IPS-20b (cell line): ENCODE measurements at regions not wholly inside any gene's neighbourhood (a gene's known extent, or its start where the extent isn't known, plus 50 kb on each side); places are given as distances from the start of the nearest gene placed in this dataset.

Source experiments
- H3K27ac ChIP-seq: one replicate; pipeline ENCODE4 v1.5.1; 2013; ENCODE audit warnings: low read length
- H3K27me3 ChIP-seq: 2 replicates; pipeline ENCODE4 v1.6.1; 2013; ENCODE audit warnings: mild to moderate bottlenecking, low read length, inconsistent platforms; ENCODE audit not compliant: insufficient read depth
- H3K36me3 ChIP-seq: 2 replicates; pipeline ENCODE4 v1.6.1; 2013; ENCODE audit warnings: low read depth, mild to moderate bottlenecking, inconsistent platforms, low read length, moderate library complexity; ENCODE audit not compliant: insufficient read depth
- H3K4me1 ChIP-seq: 2 replicates; pipeline ENCODE4 v1.6.1; 2013; ENCODE audit warnings: mild to moderate bottlenecking, control low read depth, inconsistent platforms, low read length, moderate library complexity; ENCODE audit not compliant: insufficient read depth
- H3K4me3 ChIP-seq: 2 replicates; pipeline ENCODE4 v1.5.1; 2013; ENCODE audit warnings: mild to moderate bottlenecking, low read length, inconsistent platforms
- H3K9ac ChIP-seq: 2 replicates; pipeline ENCODE4 v1.6.1; 2013; ENCODE audit warnings: low read depth, mild to moderate bottlenecking, inconsistent platforms, low read length, moderate library complexity
- H3K9me3 ChIP-seq: 2 replicates; pipeline ENCODE4 v1.6.1; 2013; ENCODE audit warnings: mild to moderate bottlenecking, low read depth, low read length, inconsistent platforms; ENCODE audit not compliant: insufficient read depth

GRCh38 chr1:104932949-104933679 lies 1183.4 kb downstream of the AMY1C start:
- Histone ChIP-seq H3K9me3 (no peaks in the 10 kb centered on the region), H3K4me1 (no peaks in the 10 kb centered on the region), H3K27ac (no peak overlapping the region), H3K9ac (no peak overlapping the region), H3K4me3 (no peak overlapping the region), H3K36me3 (no peaks in the 10 kb centered on the region), H3K27me3 (no peaks in the 10 kb centered on the region)

- H3K4me3 ChIP-seq, result no peak overlapping the region
- H3K27ac ChIP-seq, result no peak overlapping the region
- H3K9ac ChIP-seq, result no peak overlapping the region
- H3K4me1 ChIP-seq, result no peaks in the 10 kb centered on the region
- H3K9me3 ChIP-seq, result no peaks in the 10 kb centered on the region
- no peaks in the 10 kb centered on the region for H3K27me3 ChIP-seq
- H3K36me3 ChIP-seq, result no peaks in the 10 kb centered on the region
These were observed 1184.1 kb downstream of the AMY1C start for GRCh38 chr1:104933846-104934245.

- peaks cover 6% of the 10 kb centered on the region; the same call in 1 of the 2 replicates for H3K9me3 ChIP-seq
These were observed 1195.7 kb downstream of the AMY1C start for GRCh38 chr1:104945406-104945805.

DNA sequence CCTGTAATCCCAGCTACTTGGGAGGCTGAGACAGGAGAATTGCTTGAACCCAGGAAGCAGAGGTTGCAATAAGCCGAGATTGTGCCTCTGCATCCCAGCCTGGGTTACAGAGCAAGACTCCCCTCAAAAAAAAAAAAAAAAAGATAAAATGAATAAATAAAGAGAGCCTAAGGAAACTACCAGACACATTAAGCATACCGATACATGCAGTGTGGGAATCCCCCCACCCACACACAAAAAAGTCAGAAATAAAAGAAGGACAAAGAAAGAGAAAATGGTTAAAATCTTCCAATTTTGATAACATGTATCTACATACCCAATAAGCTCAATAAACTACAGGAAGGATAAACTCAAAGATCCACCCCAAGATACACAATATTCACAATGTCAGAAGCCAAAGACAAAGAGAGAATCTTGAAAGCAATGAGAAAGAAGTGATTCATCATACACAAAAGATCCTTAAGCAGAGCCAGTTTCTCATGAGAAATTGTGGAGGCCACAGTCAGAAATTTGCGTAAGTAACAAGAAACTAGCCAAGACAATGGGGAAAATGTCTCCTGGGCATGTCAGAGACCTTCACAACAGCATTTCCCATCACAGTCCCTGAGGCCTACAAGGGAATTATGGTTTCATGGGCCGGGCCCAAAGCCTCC lies 1197.0 kb downstream of the AMY1C start:
- H3K9me3 ChIP-seq, result no peaks in the 10 kb centered on the region
- H3K4me3 ChIP-seq, result no peak overlapping the region
- H3K9ac ChIP-seq, result no peak overlapping the region
- no peaks in the 10 kb centered on the region for H3K36me3 ChIP-seq
- no peak overlapping the region for H3K27ac ChIP-seq
- H3K27me3 ChIP-seq, result no peaks in the 10 kb centered on the region
- peaks cover 4% of the 10 kb centered on the region; the same call in 1 of the 2 replicates for H3K4me1 ChIP-seq

More at GRCh38 chr1:104945406-104945805, 1195.7 kb downstream of the AMY1C start:
- no peaks in the 10 kb centered on the region for H3K36me3 ChIP-seq
- no peaks in the 10 kb centered on the region for H3K27me3 ChIP-seq
- peaks cover 4% of the 10 kb centered on the region; the same call in 1 of the 2 replicates for H3K4me1 ChIP-seq
- H3K27ac ChIP-seq, result no peak overlapping the region
- H3K9ac ChIP-seq, result no peak overlapping the region
- H3K4me3 ChIP-seq, result no peak overlapping the region

DNA sequence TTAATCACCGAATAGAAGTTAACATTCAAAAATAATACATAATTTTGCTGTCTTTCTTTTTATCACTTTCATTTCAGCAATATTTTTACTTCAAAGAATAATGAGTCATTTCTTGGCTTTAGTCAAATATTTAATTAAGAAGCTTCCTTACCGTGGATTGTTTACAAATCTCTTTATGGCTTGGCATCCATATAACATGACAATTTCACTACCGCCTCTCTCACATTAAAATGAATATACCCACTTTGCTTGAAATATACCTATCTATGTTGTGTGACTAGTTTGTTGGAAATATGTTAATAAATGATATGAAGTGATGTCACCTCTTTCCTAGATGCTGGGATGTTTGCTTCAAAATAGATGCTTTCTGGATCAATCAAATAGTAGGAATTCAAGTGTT lies 1203.9 kb downstream of the AMY1C start:
- Histone ChIP-seq H3K4me3 (no peak overlapping the region), H3K27ac (no peak overlapping the region), H3K9ac (no peak overlapping the region), H3K9me3 (no peaks in the 10 kb centered on the region), H3K4me1 (no peaks in the 10 kb centered on the region), H3K27me3 (no peaks in the 10 kb centered on the region), H3K36me3 (no peaks in the 10 kb centered on the region)

- Histone ChIP-seq H3K9me3 (no peaks in the 10 kb centered on the region), H3K4me3 (no peak overlapping the region), H3K27ac (no peak overlapping the region), H3K4me1 (no peaks in the 10 kb centered on the region), H3K36me3 (no peaks in the 10 kb centered on the region), H3K9ac (no peak overlapping the region), H3K27me3 (no peaks in the 10 kb centered on the region)
These were observed 1223.8 kb downstream of the AMY1C start for GRCh38 chr1:104973516-104973915.

GRCh38 chr1:104979651-104980050 lies 1230.0 kb downstream of the AMY1C start:
- no peak overlapping the region for H3K9ac ChIP-seq
- H3K9me3 ChIP-seq, result peaks cover 2% of the 10 kb centered on the region; the same call in 1 of the 2 replicates
- no peak overlapping the region for H3K27ac ChIP-seq
- H3K4me3 ChIP-seq, result no peak overlapping the region
- H3K36me3 ChIP-seq, result no peaks in the 10 kb centered on the region
- no peaks in the 10 kb centered on the region for H3K4me1 ChIP-seq
- H3K27me3 ChIP-seq, result no peaks in the 10 kb centered on the region

GRCh38 chr1:104987210-104987609 lies 1237.5 kb downstream of the AMY1C start:
- H3K36me3 ChIP-seq, result no peaks in the 10 kb centered on the region
- no peak overlapping the region for H3K4me3 ChIP-seq
- H3K9ac ChIP-seq, result no peak overlapping the region
- H3K4me1 ChIP-seq, result no peaks in the 10 kb centered on the region
- H3K27me3 ChIP-seq, result no peaks in the 10 kb centered on the region
- peaks cover 6% of the 10 kb centered on the region; the same call in 1 of the 2 replicates for H3K9me3 ChIP-seq
- no peak overlapping the region for H3K27ac ChIP-seq

DNA sequence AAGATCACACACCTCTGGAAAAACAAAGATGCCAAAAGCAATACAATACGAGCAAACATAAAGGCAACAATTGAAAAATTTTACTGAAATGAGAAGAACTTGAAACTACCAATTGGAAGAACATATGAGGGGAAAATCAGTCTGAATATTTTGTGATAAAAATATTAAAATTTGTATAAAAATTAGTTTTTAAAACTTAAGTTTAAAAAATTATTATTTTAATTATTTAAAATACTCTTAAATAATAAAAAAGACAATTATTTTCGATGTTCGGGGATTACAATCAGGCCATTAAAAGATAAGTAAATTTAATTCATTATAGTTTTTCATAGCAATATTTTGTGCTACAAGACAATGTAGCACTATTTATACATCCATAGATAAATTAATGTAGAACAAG lies 1239.3 kb downstream of the AMY1C start:
- H3K27me3 ChIP-seq, result no peaks in the 10 kb centered on the region
- no peak overlapping the region for H3K9ac ChIP-seq
- H3K4me1 ChIP-seq, result no peaks in the 10 kb centered on the region
- H3K27ac ChIP-seq, result no peak overlapping the region
- no peaks in the 10 kb centered on the region for H3K36me3 ChIP-seq
- H3K9me3 ChIP-seq, result peaks cover 6% of the 10 kb centered on the region; the same call in 1 of the 2 replicates
- no peak overlapping the region for H3K4me3 ChIP-seq

- no peak overlapping the region for H3K4me3 ChIP-seq
- H3K9ac ChIP-seq, result no peak overlapping the region
- no peaks in the 10 kb centered on the region for H3K9me3 ChIP-seq
- no peaks in the 10 kb centered on the region for H3K27me3 ChIP-seq
- H3K27ac ChIP-seq, result no peak overlapping the region
- no peaks in the 10 kb centered on the region for H3K36me3 ChIP-seq
- H3K4me1 ChIP-seq, result no peaks in the 10 kb centered on the region
These were observed 1242.0 kb downstream of the AMY1C start for GRCh38 chr1:104991702-104992101.

- Histone ChIP-seq H3K36me3 (no peaks in the 10 kb centered on the region), H3K27me3 (no peaks in the 10 kb centered on the region), H3K9ac (no peak overlapping the region), H3K27ac (no peak overlapping the region), H3K4me3 (no peak overlapping the region), H3K9me3 (no peaks in the 10 kb centered on the region), H3K4me1 (no peaks in the 10 kb centered on the region)
These were observed 1251.1 kb downstream of the AMY1C start for GRCh38 chr1:105000793-105001192.

DNA sequence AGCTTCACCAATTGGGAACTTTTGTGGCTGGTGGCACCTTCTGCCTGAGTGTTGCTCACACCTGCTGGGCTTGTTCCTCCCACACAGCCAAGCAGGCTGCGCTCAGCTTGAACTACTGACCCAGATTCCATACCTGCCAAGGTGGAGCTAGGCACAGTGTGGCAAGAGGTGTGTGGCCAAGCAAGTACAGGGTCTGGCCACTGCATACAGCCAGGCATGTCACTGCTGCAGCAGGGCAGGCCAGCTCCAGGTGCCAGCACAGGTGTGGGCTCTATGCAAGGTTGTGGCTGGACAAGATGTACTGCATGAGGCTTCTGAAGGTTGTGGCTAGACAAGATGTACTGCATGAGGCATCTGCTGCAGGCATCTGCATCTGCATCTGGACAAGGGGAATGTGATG lies 1254.8 kb downstream of the AMY1C start:
- Histone ChIP-seq H3K4me3 (no peak overlapping the region), H3K27me3 (no peaks in the 10 kb centered on the region), H3K36me3 (no peaks in the 10 kb centered on the region), H3K4me1 (no peaks in the 10 kb centered on the region), H3K27ac (no peak overlapping the region), H3K9ac (no peak overlapping the region), H3K9me3 (no peaks in the 10 kb centered on the region)
